SU-DHL-6 (cell line): ENCODE measurements at regions not wholly inside any gene's neighbourhood (a gene's known extent, or its start where the extent isn't known, plus 50 kb on each side); places are given as distances from the start of the nearest gene placed in this dataset.

Experiments used
- H2AFZ ChIP-seq: fragments of 200-600 bp; sonication (generic); 2 replicates; pipeline ENCODE4 v1.6.1; 2014; ENCODE audit warnings: low read depth, mild to moderate bottlenecking, moderate library complexity, mixed read lengths, antibody characterized with exemption, low read length; ENCODE audit not compliant: severe bottlenecking
- H3F3A ChIP-seq: fragments of 200-600 bp; shearing (Covaris generic); 2 replicates; pipeline ENCODE4 v1.6.0; 2016; ENCODE audit warnings: antibody characterized with exemption, mild to moderate bottlenecking; ENCODE audit not compliant: insufficient read depth
- H3K27ac ChIP-seq: fragments of 200-600 bp; sonication (generic); 2 replicates; pipeline ENCODE4 v1.5.1; 2016; ENCODE audit warnings: low read depth, mild to moderate bottlenecking, low read length, moderate library complexity, mixed read lengths
- H3K27me3 ChIP-seq: fragments of 200-600 bp; sonication (generic), shearing (Covaris generic); 2 replicates; pipeline ENCODE4 v1.6.0; 2014; ENCODE audit warnings: mild to moderate bottlenecking, low read length
- H3K36me3 ChIP-seq: fragments of 200-600 bp; sonication (generic); 2 replicates; pipeline ENCODE4 v1.6.1; 2014; ENCODE audit warnings: mild to moderate bottlenecking, low read length, mixed read lengths
- H3K4me2 ChIP-seq: fragments of 300-600, 200-600 bp; shearing (Covaris generic), sonication (generic); 2 replicates; pipeline ENCODE4 v1.6.0; 2014; ENCODE audit warnings: low read length, low read depth, mild to moderate bottlenecking; ENCODE audit not compliant: poor library complexity, severe bottlenecking
- H3K4me3 ChIP-seq: fragments of 200-600 bp; sonication (generic); 2 replicates; pipeline ENCODE4 v1.5.1; 2014; ENCODE audit warnings: antibody characterized with exemption, low read length, mild to moderate bottlenecking, mixed read lengths; ENCODE audit not compliant: insufficient read depth, poor library complexity, severe bottlenecking
- H3K79me2 ChIP-seq: fragments of 200-600 bp; sonication (generic); 2 replicates; pipeline ENCODE4 v1.6.1; 2014; ENCODE audit warnings: mild to moderate bottlenecking, low read length, moderate library complexity; ENCODE audit not compliant: insufficient read depth
- H3K9ac ChIP-seq: fragments of 200-600 bp; sonication (generic); 2 replicates; pipeline ENCODE4 v1.7.0; 2014; ENCODE audit warnings: mild to moderate bottlenecking, low read length
- H3K9me2 ChIP-seq: fragments of 200-600 bp; sonication (generic); replicated peaks from 2 replicates; pipeline ENCODE4 v1.6.1; 2014; ENCODE audit warnings: low read length; ENCODE audit not compliant: insufficient read depth
- H3K9me3 ChIP-seq: fragments of 200-600 bp; sonication (generic); 2 replicates; pipeline ENCODE4 v1.6.1; 2014; ENCODE audit warnings: low read length, mixed read lengths; ENCODE audit not compliant: insufficient read depth
- H4K20me1 ChIP-seq: fragments of 200-600 bp; sonication (generic); 2 replicates; pipeline ENCODE4 v1.6.1; 2014; ENCODE audit warnings: low read depth, mild to moderate bottlenecking, antibody characterized with exemption, low read length, moderate library complexity, mixed read lengths
- CTCF ChIP-seq: fragments of 200-600 bp; sonication (generic); IDR thresholded peaks from one replicate; pipeline ENCODE4 v1.5.1; 2017; ENCODE audit warnings: antibody characterized with exemption, mild to moderate bottlenecking, low read length, moderate library complexity; ENCODE audit not compliant: insufficient read depth, poor library complexity, severe bottlenecking
- EZH2phosphoT487 ChIP-seq: fragments of 200-600 bp; sonication (generic), shearing (Covaris generic); conservative IDR thresholded peaks from 2 replicates; pipeline ENCODE4 v1.6.1; 2018; ENCODE audit warnings: mild to moderate bottlenecking, antibody characterized with exemption, low read length, moderate library complexity, mixed read lengths

GRCh38 chr2:120814352-120814751 lies 78.7 kb downstream of the GLI2 start:
- Histone ChIP-seq H3K4me2 (no peak overlapping the region), H4K20me1 (no peaks in the 10 kb centered on the region), H3K9me2 (no peaks in the 10 kb centered on the region), H2AFZ (no peak overlapping the region), H3K27me3 (no peaks in the 10 kb centered on the region), H3K36me3 (no peaks in the 10 kb centered on the region), H3K9ac (no peak overlapping the region), H3F3A (no peaks in the 10 kb centered on the region), H3K9me3 (no peaks in the 10 kb centered on the region), H3K4me3 (no peak overlapping the region), H3K27ac (no peak overlapping the region), H3K79me2 (no peaks in the 10 kb centered on the region)
- TF ChIP-seq EZH2phosphoT487 (no peak), CTCF (no peak)

GRCh38 chr2:120815292-120815691 lies 79.6 kb downstream of the GLI2 start:
- Histone ChIP-seq H3K79me2 (no peaks in the 10 kb centered on the region), H3K4me2 (no peak overlapping the region), H3K27me3 (no peaks in the 10 kb centered on the region), H3K27ac (no peak overlapping the region), H3K9me2 (no peaks in the 10 kb centered on the region), H3K9me3 (no peaks in the 10 kb centered on the region), H3K9ac (no peak overlapping the region), H3K36me3 (no peaks in the 10 kb centered on the region), H3K4me3 (no peak overlapping the region), H3F3A (no peaks in the 10 kb centered on the region), H2AFZ (no peak overlapping the region), H4K20me1 (no peaks in the 10 kb centered on the region)
- no peak for TF ChIP-seq CTCF
- TF ChIP-seq EZH2phosphoT487: no peak

- no peak for TF ChIP-seq CTCF
- no peak for TF ChIP-seq EZH2phosphoT487
- H3K36me3 ChIP-seq: no peaks in the 10 kb centered on the region
- no peaks in the 10 kb centered on the region for H3F3A ChIP-seq
- no peak overlapping the region for H2AFZ ChIP-seq
- no peaks in the 10 kb centered on the region for H3K27me3 ChIP-seq
- no peak overlapping the region for H3K27ac ChIP-seq
- no peaks in the 10 kb centered on the region for H3K79me2 ChIP-seq
- no peak overlapping the region for H3K9ac ChIP-seq
- no peaks in the 10 kb centered on the region for H3K9me2 ChIP-seq
- H3K4me3 ChIP-seq: no peak overlapping the region
- no peaks in the 10 kb centered on the region for H4K20me1 ChIP-seq
- no peak overlapping the region for H3K4me2 ChIP-seq
- H3K9me3 ChIP-seq: no peaks in the 10 kb centered on the region
These were observed 81.7 kb downstream of the GLI2 start for GRCh38 chr2:120817136-120817955.
